GM23248 (cell line): ENCODE measurements at regions not wholly inside any gene's neighbourhood (a gene's known extent, or its start where the extent isn't known, plus 50 kb on each side); places are given as distances from the start of the nearest gene placed in this dataset.

Source experiments
- EZH2 ChIP-seq: fragments of 200-600 bp; sonication (generic); IDR thresholded peaks from 2 replicates; pipeline ENCODE4 v1.6.1; 2018; ENCODE audit warnings: antibody characterized with exemption, mild to moderate bottlenecking; ENCODE audit not compliant: insufficient read depth, poor library complexity, severe bottlenecking
- EZH2phosphoT487 ChIP-seq: fragments of 200-600 bp; sonication (generic); IDR thresholded peaks from 2 replicates; pipeline ENCODE4 v1.6.1; 2018; ENCODE audit warnings: antibody characterized with exemption, moderate library complexity, mild to moderate bottlenecking, low read depth; ENCODE audit not compliant: insufficient read depth

DNA sequence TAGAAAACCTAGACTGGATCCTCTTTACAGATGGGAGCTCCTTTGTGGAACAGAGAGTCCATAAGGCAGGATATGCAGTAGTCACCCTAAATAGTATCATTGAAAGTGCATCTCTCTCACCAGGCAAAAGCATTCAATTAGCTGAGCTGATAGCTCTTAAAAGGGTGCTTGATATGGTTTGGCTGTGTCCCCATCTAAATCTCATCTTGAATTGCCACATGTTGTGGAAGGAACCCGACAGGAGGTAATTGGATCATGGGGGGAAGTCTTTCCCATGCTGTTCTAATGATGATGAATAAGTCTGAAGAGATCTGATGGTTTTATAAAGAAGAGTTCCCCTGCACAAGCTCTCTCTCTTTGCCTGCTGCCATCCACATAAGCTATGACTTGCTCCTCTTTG, 96.2 kb upstream of the RMP24 start:
- no peak for TF ChIP-seq EZH2
- no peak for TF ChIP-seq EZH2phosphoT487
